Fibroblast of lung (primary cell): ENCODE measurements at regions not wholly inside any gene's neighbourhood (a gene's known extent, or its start where the extent isn't known, plus 50 kb on each side); places are given as distances from the start of the nearest gene placed in this dataset.

Source experiments
- DNase-seq, 2 donors: peaks; one replicate each; pipeline versions ENCODE4 v3.0.0 to v3.0.0-alpha.2; 2010; ENCODE audit warnings: low read depth in 2 of 2
- H2AFZ ChIP-seq: 2 replicates; pipeline ENCODE4 v1.5.1; 2012; ENCODE audit warnings: low read length, control low read depth, inconsistent platforms
- H3K27ac ChIP-seq: 2 replicates; pipeline ENCODE4 v1.5.1; 2011; ENCODE audit warnings: low read length, control low read depth; ENCODE audit not compliant: insufficient read depth
- H3K27me3 ChIP-seq: 2 replicates; pipeline ENCODE4 v1.5.1; 2011; ENCODE audit warnings: mild to moderate bottlenecking, low read length; ENCODE audit not compliant: control insufficient read depth, insufficient read depth
- H3K36me3 ChIP-seq: 2 replicates; pipeline ENCODE4 v1.5.1; 2011; ENCODE audit warnings: low read length; ENCODE audit not compliant: control insufficient read depth, insufficient read depth
- H3K4me1 ChIP-seq: 2 replicates; pipeline ENCODE4 v1.5.1; 2011; ENCODE audit warnings: low read length; ENCODE audit not compliant: control insufficient read depth, insufficient read depth; ENCODE audit errors: extremely low read depth
- H3K4me2 ChIP-seq: 2 replicates; pipeline ENCODE4 v1.5.1; 2011; ENCODE audit warnings: low read length, control low read depth; ENCODE audit not compliant: insufficient read depth; ENCODE audit errors: extremely low read depth
- H3K4me3 ChIP-seq, 4 experiments: fragments of 200-600 bp in 1 of 4; sonication (generic) in 1 of 4; replicated peaks in 1 of 4; 2 replicates each; pipeline ENCODE4 v1.5.1; 2011 to 2016; ENCODE audit warnings: low read length in 4 of 4, low read depth in 3 of 4, mild to moderate bottlenecking in 3 of 4, control low read depth in 2 of 4, inconsistent platforms in 1 of 4, mixed read lengths in 1 of 4; ENCODE audit not compliant: insufficient read depth in 1 of 4; ENCODE audit errors: control extremely low read depth in 1 of 4
- H3K79me2 ChIP-seq: 2 replicates; pipeline ENCODE4 v1.5.1; 2012; ENCODE audit warnings: mild to moderate bottlenecking, low read length, inconsistent platforms; ENCODE audit not compliant: control insufficient read depth, insufficient read depth
- H3K9ac ChIP-seq: 2 replicates; pipeline ENCODE4 v1.5.1; 2011; ENCODE audit warnings: mild to moderate bottlenecking, low read length, control low read depth; ENCODE audit not compliant: insufficient read depth
- H3K9me3 ChIP-seq: 2 replicates; pipeline ENCODE4 v1.5.1; 2012; ENCODE audit warnings: low read depth, low read length; ENCODE audit not compliant: control insufficient read depth, insufficient read depth
- H4K20me1 ChIP-seq: 2 replicates; pipeline ENCODE4 v1.5.1; 2011; ENCODE audit warnings: low read length; ENCODE audit not compliant: control insufficient read depth, insufficient read depth; ENCODE audit errors: extremely low read depth
- CTCF ChIP-seq, 2 donors: IDR thresholded peaks in 1 of 2; conservative IDR thresholded peaks in 1 of 2; 1 replicate in 1 of 2; 2 replicates in 1 of 2; pipeline ENCODE4 v1.5.1; 2011 to 2012; ENCODE audit warnings: low read length in 2 of 2, control low read depth in 1 of 2, inconsistent platforms in 1 of 2, low read depth in 1 of 2, mild to moderate bottlenecking in 1 of 2
- EZH2 ChIP-seq: IDR thresholded peaks from 2 replicates; pipeline ENCODE4 v1.5.1; 2012; ENCODE audit warnings: low read length, control low read depth, mild to moderate bottlenecking; ENCODE audit errors: missing control alignments

DNA sequence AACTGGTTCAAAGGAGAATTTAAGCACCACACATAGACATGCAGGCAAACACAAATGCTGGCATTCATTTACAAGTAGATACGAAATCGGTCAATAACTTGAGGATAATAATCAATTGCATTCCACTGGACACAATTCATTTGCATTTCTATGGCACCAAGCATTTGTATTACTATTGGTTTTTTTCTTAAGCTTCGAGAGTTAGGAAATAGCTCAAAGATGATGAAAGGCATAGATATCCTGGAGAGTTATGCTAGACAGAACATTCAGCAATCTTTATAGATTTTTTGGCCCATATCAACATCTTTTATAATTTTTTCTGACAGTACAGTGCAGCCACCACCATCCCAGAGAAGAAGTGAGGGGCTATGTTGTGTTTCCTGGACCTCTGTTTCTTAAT is 544.4 kb downstream of the MIAT start:
- no peak for DNase-seq
- H3K9ac ChIP-seq: no peak overlapping the region

GRCh38 chr22:27203276-27203660 is 545.9 kb downstream of the MIAT start:
- no peak overlapping the region for H3K9ac ChIP-seq
- no peaks in the 10 kb centered on the region for H3K9me3 ChIP-seq

More for the DNA sequence above, 544.4 kb downstream of the MIAT start:
- no peak overlapping the region for H3K4me2 ChIP-seq
- no peak overlapping the region for H3K27ac ChIP-seq
- no peaks in the 10 kb centered on the region for H3K36me3 ChIP-seq
- no peak overlapping the region for H3K4me3 ChIP-seq
- H3K9me3 ChIP-seq: no peaks in the 10 kb centered on the region
- peaks cover 7% of the 10 kb centered on the region for H3K4me1 ChIP-seq
- no peaks in the 10 kb centered on the region for H3K79me2 ChIP-seq
- no peak for TF ChIP-seq EZH2
- TF ChIP-seq CTCF (conservative IDR thresholded peaks at IDR 0.05 in 1 of 2, IDR thresholded peaks at IDR 0.05 in 1 of 2; ENCODE audit: low read depth in 1 of 2, low read length in 2 of 2): no peak
- H4K20me1 ChIP-seq: no peaks in the 10 kb centered on the region
- no peak overlapping the region for H2AFZ ChIP-seq
- H3K27me3 ChIP-seq: peaks cover 2% of the 10 kb centered on the region

GRCh38 chr22:27204280-27204679 is 546.9 kb downstream of the MIAT start:
- Histone ChIP-seq H3K9ac (no peak overlapping the region), H2AFZ (no peak overlapping the region), H3K4me3 (no peak overlapping the region), H3K4me2 (no peak overlapping the region), H3K27ac (no peak overlapping the region), H4K20me1 (no peaks in the 10 kb centered on the region), H3K9me3 (no peaks in the 10 kb centered on the region), H3K27me3 (no peaks in the 10 kb centered on the region), H3K79me2 (no peaks in the 10 kb centered on the region), H3K4me1 (peaks cover 7% of the 10 kb centered on the region), H3K36me3 (no peaks in the 10 kb centered on the region)
- TF ChIP-seq EZH2 (no peak), CTCF (conservative IDR thresholded peaks at IDR 0.05 in 1 of 2, IDR thresholded peaks at IDR 0.05 in 1 of 2; ENCODE audit: low read depth in 1 of 2, low read length in 2 of 2) (no peak)
- DNase-seq: no peak

More at GRCh38 chr22:27203276-27203660, 545.9 kb downstream of the MIAT start:
- Histone ChIP-seq H3K79me2 (no peaks in the 10 kb centered on the region), H3K4me3 (no peak overlapping the region), H3K27me3 (peaks cover 2% of the 10 kb centered on the region), H4K20me1 (no peaks in the 10 kb centered on the region), H3K4me1 (peaks cover 7% of the 10 kb centered on the region), H3K27ac (peak overlapping the region; percentile 23), H3K4me2 (peak overlapping the region; percentile 79), H2AFZ (no peak overlapping the region), H3K36me3 (no peaks in the 10 kb centered on the region)
- no peak for TF ChIP-seq EZH2
- TF ChIP-seq CTCF (conservative IDR thresholded peaks at IDR 0.05 in 1 of 2, IDR thresholded peaks at IDR 0.05 in 1 of 2; ENCODE audit: low read depth in 1 of 2, low read length in 2 of 2): no peak
- no peak for DNase-seq
